A549 (cell line): ENCODE measurements at regions not wholly inside any gene's neighbourhood (a gene's known extent, or its start where the extent isn't known, plus 50 kb on each side); places are given as distances from the start of the nearest gene placed in this dataset.

Experiments
- EP300 ChIP-seq, 2 experiments: fragments of >200 bp; sonication (Bioruptor Twin); formaldehyde crosslinking; IDR thresholded peaks; 2 replicates in 1 of 2; 3 replicates in 1 of 2; pipeline ENCODE4 v1.6.1; 2016 to 2017
- JUN ChIP-seq, 2 experiments: fragments of >200 bp; sonication (Bioruptor Twin); formaldehyde crosslinking; IDR thresholded peaks; 2 replicates in 1 of 2; 3 replicates in 1 of 2; pipeline ENCODE4 v1.6.1; 2016 to 2017
- POLR2A ChIP-seq: IDR thresholded peaks from 2 replicates; pipeline ENCODE4 v1.6.1; 2012; ENCODE audit warnings: mild to moderate bottlenecking, low read length
- TF ChIP-seq, protein P1 (sequence below): fragments of >200 bp; sonication (Bioruptor Twin); formaldehyde crosslinking; IDR thresholded peaks from 3 replicates; pipeline ENCODE4 v1.5.1; 2016

DNA sequence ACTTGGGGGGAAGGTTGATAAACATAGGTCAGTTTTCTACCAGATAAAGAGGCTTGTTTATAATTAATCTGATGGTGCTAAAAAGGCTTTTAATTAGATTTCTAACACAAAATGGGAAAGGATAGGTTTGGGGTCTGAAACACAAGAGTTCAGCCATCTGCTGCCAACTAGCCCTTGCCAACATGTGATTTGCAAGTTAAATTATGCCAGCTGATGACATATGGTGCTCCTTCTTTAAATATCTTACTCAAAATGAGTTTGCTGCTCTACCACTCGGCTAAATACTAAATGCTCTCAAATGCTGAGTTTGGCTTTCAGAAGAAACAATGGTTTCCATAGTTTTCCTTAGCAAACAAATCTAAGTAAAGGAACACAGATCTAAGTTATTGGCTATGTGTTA, 557.8 kb upstream of the CCDC54 start:
- TF ChIP-seq POLR2A (no peak), EP300 (IDR thresholded peaks at IDR 0.05) (no peak), JUN (IDR thresholded peaks at IDR 0.05) (no peak)
- TF ChIP-seq, protein P1, sequence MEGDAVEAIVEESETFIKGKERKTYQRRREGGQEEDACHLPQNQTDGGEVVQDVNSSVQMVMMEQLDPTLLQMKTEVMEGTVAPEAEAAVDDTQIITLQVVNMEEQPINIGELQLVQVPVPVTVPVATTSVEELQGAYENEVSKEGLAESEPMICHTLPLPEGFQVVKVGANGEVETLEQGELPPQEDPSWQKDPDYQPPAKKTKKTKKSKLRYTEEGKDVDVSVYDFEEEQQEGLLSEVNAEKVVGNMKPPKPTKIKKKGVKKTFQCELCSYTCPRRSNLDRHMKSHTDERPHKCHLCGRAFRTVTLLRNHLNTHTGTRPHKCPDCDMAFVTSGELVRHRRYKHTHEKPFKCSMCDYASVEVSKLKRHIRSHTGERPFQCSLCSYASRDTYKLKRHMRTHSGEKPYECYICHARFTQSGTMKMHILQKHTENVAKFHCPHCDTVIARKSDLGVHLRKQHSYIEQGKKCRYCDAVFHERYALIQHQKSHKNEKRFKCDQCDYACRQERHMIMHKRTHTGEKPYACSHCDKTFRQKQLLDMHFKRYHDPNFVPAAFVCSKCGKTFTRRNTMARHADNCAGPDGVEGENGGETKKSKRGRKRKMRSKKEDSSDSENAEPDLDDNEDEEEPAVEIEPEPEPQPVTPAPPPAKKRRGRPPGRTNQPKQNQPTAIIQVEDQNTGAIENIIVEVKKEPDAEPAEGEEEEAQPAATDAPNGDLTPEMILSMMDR = no peak
